ENCODE measurements at regions not wholly inside any gene's neighbourhood (a gene's known extent, or its start where the extent isn't known, plus 50 kb on each side); places are given as distances from the start of the nearest gene placed in this dataset.

DNA sequence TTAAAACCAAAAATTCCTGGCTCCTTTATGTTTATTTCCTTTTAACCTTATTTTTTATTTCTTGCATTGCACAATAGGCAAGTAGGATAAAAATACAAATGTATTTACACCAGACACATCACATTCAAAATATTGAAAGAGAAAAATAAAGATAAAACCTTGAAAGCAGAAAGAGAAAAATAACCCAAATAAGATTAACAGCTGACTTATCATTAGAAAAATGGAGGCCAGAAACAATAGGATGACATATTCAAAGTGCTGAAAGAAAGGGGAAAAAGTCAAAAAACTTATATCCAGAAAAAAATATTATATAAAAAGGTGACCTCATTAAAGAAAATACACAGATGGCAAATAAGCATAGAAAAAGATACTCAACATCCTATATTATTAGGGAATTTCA is 459.4 kb downstream of the NUF2 start:
- Histone ChIP-seq H3K4me3 (ENCODE audit: low read length in 2 of 2) (no peak overlapping the region), H3K36me3 (ENCODE audit: control insufficient read depth in 2 of 2, insufficient read depth in 2 of 2, low read length in 1 of 2) (no peaks in the 10 kb centered on the region), H3K27ac (ENCODE audit: low read depth in 1 of 2, low read length in 1 of 2) (no peak overlapping the region), H3K4me1 (ENCODE audit: control insufficient read depth in 2 of 2, insufficient read depth in 2 of 2, low read length in 2 of 2) (no peaks in the 10 kb centered on the region), H3K9me3 (ENCODE audit: control insufficient read depth in 2 of 2, insufficient read depth in 1 of 2, low read length in 1 of 2) (no peaks in the 10 kb centered on the region), H3K27me3 (ENCODE audit: control insufficient read depth in 2 of 2, insufficient read depth in 1 of 2, low read length in 1 of 2) (no peaks in the 10 kb centered on the region)
- DNase-seq (ENCODE audit: low read depth in 6 of 9, low spot score in 9 of 9) = no peak

DNA sequence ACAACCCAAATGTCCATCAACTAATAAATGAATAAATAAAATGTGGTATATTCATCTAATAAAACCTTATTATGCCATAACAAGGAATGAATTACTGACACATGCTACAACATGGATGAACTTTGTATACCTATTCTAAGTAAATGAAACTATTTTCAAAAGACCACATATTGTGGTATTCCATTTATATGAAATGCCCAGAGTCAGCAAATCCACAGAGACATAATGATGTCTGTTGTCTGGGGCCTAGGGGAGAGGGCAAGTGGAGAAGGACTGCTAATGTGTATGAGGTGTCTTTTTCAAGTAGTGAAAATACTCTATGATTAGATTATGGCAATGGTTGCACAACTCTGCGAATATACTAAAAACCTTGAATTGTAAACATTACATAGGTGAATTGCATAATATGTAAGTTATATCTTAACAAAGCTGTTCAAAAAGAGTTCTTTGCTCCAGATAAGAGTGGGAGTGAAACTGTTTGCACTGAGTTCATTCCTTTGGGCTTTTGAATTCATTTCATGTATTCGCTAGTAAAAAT is 464.2 kb downstream of the NUF2 start:
- 96% methylated on average over 2 of the region's 2 CpGs for WGBS
- Histone ChIP-seq H3K36me3 (ENCODE audit: control insufficient read depth in 2 of 2, insufficient read depth in 2 of 2, low read length in 1 of 2) (no peaks in the 10 kb centered on the region), H3K27me3 (ENCODE audit: control insufficient read depth in 2 of 2, insufficient read depth in 1 of 2, low read length in 1 of 2) (no peaks in the 10 kb centered on the region), H3K9me3 (ENCODE audit: control insufficient read depth in 2 of 2, insufficient read depth in 1 of 2, low read length in 1 of 2) (no peaks in the 10 kb centered on the region), H3K4me3 (ENCODE audit: low read length in 2 of 2) (no peak overlapping the region), H3K4me1 (ENCODE audit: control insufficient read depth in 2 of 2, insufficient read depth in 2 of 2, low read length in 2 of 2) (no peaks in the 10 kb centered on the region), H3K27ac (ENCODE audit: low read depth in 1 of 2, low read length in 1 of 2) (no peak overlapping the region)
- DNase-seq (ENCODE audit: low read depth in 6 of 9, low spot score in 9 of 9) = no peak

DNA sequence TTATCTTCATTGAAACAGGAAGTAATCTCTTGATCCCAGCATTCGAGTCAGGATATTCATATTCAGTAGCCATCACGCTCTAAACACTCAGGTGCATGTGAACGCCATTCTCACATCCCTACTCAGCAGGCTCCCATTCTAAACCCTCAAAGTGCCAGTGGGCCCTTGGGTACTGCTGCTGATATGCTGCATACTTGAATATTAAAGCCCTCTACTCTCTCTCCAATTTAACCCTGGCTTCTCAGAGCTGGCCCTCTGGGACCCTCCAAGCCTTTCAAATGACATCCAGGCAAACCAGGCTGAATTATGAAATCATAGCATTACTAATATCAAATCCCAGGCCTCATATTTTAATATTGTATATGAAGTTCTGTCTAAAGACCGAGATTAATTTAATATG is 468.2 kb downstream of the NUF2 start:
- no peak overlapping the region for H3K27ac ChIP-seq (ENCODE audit: low read depth in 1 of 2, low read length in 1 of 2)
- no peak for DNase-seq (ENCODE audit: low read depth in 6 of 9, low spot score in 9 of 9)
- H3K9me3 ChIP-seq (ENCODE audit: control insufficient read depth in 2 of 2, insufficient read depth in 1 of 2, low read length in 1 of 2) = no peaks in the 10 kb centered on the region
- no peaks in the 10 kb centered on the region for H3K4me1 ChIP-seq (ENCODE audit: control insufficient read depth in 2 of 2, insufficient read depth in 2 of 2, low read length in 2 of 2)
- 87% methylated on average over 4 of the region's 4 CpGs for whole genome bisulfite sequencing
- H3K27me3 ChIP-seq (ENCODE audit: control insufficient read depth in 2 of 2, insufficient read depth in 1 of 2, low read length in 1 of 2) = no peaks in the 10 kb centered on the region
- no peak overlapping the region for H3K4me3 ChIP-seq (ENCODE audit: low read length in 2 of 2)
- no peaks in the 10 kb centered on the region for H3K36me3 ChIP-seq (ENCODE audit: control insufficient read depth in 2 of 2, insufficient read depth in 2 of 2, low read length in 1 of 2)

DNA sequence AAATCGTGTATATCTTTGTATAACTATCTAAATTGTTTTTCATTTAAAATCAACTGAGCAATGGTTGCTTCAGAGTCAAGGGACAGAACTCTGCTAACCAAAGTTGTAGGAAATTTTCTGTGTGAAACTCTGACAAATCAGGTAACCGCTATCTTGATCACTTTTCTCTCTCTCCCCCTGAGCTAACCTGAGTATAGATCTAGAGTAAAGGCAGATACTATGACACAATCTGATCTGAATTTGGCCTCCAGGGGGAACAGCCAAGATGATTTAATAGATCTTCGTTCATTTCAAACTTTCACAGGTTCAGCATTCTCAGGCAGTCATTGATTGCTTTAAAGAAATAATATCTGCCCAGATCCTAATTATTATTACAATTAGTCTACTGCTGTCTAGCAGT is 472.8 kb downstream of the NUF2 start:
- no peak overlapping the region for H3K27ac ChIP-seq (ENCODE audit: low read depth in 1 of 2, low read length in 1 of 2)
- no peaks in the 10 kb centered on the region for H3K36me3 ChIP-seq (ENCODE audit: control insufficient read depth in 2 of 2, insufficient read depth in 2 of 2, low read length in 1 of 2)
- no peak overlapping the region for H3K4me3 ChIP-seq (ENCODE audit: low read length in 2 of 2)
- H3K27me3 ChIP-seq (ENCODE audit: control insufficient read depth in 2 of 2, insufficient read depth in 1 of 2, low read length in 1 of 2) = no peaks in the 10 kb centered on the region
- no peaks in the 10 kb centered on the region for H3K4me1 ChIP-seq (ENCODE audit: control insufficient read depth in 2 of 2, insufficient read depth in 2 of 2, low read length in 2 of 2)
- H3K9me3 ChIP-seq (ENCODE audit: control insufficient read depth in 2 of 2, insufficient read depth in 1 of 2, low read length in 1 of 2) = no peaks in the 10 kb centered on the region
- WGBS = 86% methylated on average over 3 of the region's 3 CpGs
- no peak for DNase-seq (ENCODE audit: low read depth in 6 of 9, low spot score in 9 of 9)

DNA sequence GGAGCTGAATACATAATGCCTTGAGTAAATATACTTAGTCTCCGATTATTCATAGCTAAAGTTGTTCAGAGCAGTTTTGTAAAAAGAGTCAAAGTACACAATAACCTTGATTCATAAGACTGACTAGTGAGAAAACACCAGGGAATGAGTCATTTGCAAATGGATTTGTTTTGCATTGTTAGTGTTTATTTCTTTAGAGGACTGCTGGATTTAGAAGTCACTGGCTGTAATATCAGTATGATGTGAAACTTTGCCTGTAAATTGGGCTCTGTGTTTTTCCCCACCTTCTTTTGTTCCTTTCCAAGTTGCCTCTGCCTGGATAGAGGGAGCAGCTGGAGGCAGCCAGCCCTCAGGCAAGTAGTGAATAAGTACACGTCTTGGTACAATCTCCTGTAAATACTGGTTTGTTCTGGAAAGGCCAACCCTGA is 474.7 kb downstream of the NUF2 start:
- DNase-seq (ENCODE audit: low read depth in 6 of 9, low spot score in 9 of 9) = no peak
- H3K27ac ChIP-seq (ENCODE audit: low read depth in 1 of 2, low read length in 1 of 2) = no peak overlapping the region
- 80% methylated on average over 2 of the region's 2 CpGs for WGBS

DNA sequence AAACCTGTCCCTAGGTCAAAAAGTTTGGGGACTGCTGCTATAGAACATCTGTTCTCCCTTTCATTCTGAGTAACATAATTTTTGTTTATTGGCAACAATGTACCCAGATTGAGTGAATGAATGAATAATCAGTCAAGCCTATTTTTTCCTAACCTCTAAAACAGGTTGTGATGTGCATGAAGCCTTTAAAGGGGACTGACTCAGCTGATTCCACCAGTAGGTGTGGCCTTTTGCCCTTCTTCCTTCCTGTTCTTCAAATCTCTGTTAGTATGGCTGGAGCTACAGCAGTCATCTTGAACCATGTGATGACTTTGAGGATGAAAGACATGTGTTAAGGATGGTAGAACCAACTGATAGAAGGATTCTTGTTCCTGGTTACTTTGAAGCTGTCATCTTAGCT is 476.1 kb downstream of the NUF2 start:
- H3K9me3 ChIP-seq (ENCODE audit: control insufficient read depth in 2 of 2, insufficient read depth in 1 of 2, low read length in 1 of 2) = no peaks in the 10 kb centered on the region
- H3K27me3 ChIP-seq (ENCODE audit: control insufficient read depth in 2 of 2, insufficient read depth in 1 of 2, low read length in 1 of 2) = no peaks in the 10 kb centered on the region
- DNase-seq (ENCODE audit: low read depth in 6 of 9, low spot score in 9 of 9) = no peak
- H3K27ac ChIP-seq (ENCODE audit: low read depth in 1 of 2, low read length in 1 of 2) = no peak overlapping the region
- H3K4me1 ChIP-seq (ENCODE audit: control insufficient read depth in 2 of 2, insufficient read depth in 2 of 2, low read length in 2 of 2) = no peaks in the 10 kb centered on the region
- H3K4me3 ChIP-seq (ENCODE audit: low read length in 2 of 2) = no peak overlapping the region
- H3K36me3 ChIP-seq (ENCODE audit: control insufficient read depth in 2 of 2, insufficient read depth in 2 of 2, low read length in 1 of 2) = no peaks in the 10 kb centered on the region

More for the DNA sequence above, 474.7 kb downstream of the NUF2 start:
- Histone ChIP-seq H3K27me3 (ENCODE audit: control insufficient read depth in 2 of 2, insufficient read depth in 1 of 2, low read length in 1 of 2) (no peaks in the 10 kb centered on the region), H3K4me3 (ENCODE audit: low read length in 2 of 2) (no peak overlapping the region), H3K9me3 (ENCODE audit: control insufficient read depth in 2 of 2, insufficient read depth in 1 of 2, low read length in 1 of 2) (no peaks in the 10 kb centered on the region), H3K4me1 (ENCODE audit: control insufficient read depth in 2 of 2, insufficient read depth in 2 of 2, low read length in 2 of 2) (no peaks in the 10 kb centered on the region), H3K36me3 (ENCODE audit: control insufficient read depth in 2 of 2, insufficient read depth in 2 of 2, low read length in 1 of 2) (no peaks in the 10 kb centered on the region)

DNA sequence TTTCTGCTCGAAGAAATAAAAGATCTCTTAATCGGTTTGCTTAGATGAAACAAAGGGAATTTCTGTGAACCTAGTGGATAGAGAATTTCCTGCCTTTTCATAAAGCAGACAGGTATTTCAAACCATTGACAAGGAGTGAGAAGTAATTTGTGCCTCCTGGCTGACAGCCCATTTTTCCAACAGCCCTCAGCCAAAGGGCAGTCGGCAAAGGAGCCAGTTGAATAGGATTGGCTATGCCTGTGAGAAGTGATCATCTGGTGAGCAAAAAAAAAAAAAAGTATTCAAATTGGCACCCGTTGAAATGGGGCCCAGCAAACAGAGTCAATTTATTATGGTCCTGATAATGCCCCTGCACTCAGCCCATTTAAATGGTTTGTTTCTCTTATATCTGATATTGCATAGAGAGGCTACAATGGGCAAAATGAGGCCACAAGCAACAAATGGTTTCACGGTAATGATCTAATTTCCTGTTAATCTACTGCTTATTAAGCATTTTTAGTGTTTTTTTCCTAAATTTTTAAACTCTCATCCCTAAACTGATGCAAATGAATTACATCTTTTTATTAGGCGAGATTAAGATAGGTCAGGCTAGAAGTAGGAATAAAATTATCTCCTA is 477.5 kb downstream of the NUF2 start:
- H3K4me1 ChIP-seq (ENCODE audit: control insufficient read depth in 2 of 2, insufficient read depth in 2 of 2, low read length in 2 of 2) = no peaks in the 10 kb centered on the region
- no peaks in the 10 kb centered on the region for H3K36me3 ChIP-seq (ENCODE audit: control insufficient read depth in 2 of 2, insufficient read depth in 2 of 2, low read length in 1 of 2)
- no peaks in the 10 kb centered on the region for H3K9me3 ChIP-seq (ENCODE audit: control insufficient read depth in 2 of 2, insufficient read depth in 1 of 2, low read length in 1 of 2)
- DNase-seq (ENCODE audit: low read depth in 6 of 9, low spot score in 9 of 9) = no peak
- H3K4me3 ChIP-seq (ENCODE audit: low read length in 2 of 2) = no peak overlapping the region
- no peak overlapping the region for H3K27ac ChIP-seq (ENCODE audit: low read depth in 1 of 2, low read length in 1 of 2)
- 94% methylated on average over 6 of the region's 6 CpGs for WGBS
- no peaks in the 10 kb centered on the region for H3K27me3 ChIP-seq (ENCODE audit: control insufficient read depth in 2 of 2, insufficient read depth in 1 of 2, low read length in 1 of 2)

DNA sequence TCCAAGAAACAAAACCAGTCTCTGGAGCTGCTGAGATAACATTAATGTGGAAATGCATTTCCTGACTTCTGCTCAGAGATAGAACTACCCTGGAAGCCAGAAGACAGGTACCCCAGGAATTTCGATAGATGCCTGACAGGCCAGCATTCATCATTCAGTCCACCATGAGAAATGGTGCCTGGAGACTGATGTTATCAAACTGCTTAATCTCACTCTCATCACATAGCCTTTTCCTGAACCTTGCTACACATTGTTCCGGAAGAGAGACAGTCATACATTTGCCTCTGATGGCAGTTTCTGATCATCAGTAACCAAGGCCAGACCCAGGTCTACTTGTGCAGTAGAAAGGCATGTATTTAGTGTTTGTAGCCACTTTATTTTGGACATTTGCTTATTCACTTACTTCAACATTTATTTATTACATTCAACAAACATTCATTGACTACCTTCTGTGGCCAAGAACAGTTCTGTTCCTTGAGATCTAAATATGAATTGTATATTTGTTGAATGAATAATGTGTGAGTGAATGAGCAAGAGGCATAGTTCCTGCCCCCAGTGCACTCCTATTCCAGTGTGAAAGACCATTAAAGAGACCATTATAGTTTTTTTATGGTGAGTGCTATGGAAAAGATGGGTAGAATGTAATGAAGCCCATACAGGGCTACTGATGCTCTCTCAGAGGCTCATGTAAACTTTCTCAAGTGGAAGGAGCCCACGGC is 485.7 kb downstream of the NUF2 start:
- Histone ChIP-seq H3K36me3 (ENCODE audit: control insufficient read depth in 2 of 2, insufficient read depth in 2 of 2, low read length in 1 of 2) (no peaks in the 10 kb centered on the region), H3K9me3 (ENCODE audit: control insufficient read depth in 2 of 2, insufficient read depth in 1 of 2, low read length in 1 of 2) (no peaks in the 10 kb centered on the region), H3K4me1 (ENCODE audit: control insufficient read depth in 2 of 2, insufficient read depth in 2 of 2, low read length in 2 of 2) (no peaks in the 10 kb centered on the region), H3K27me3 (ENCODE audit: control insufficient read depth in 2 of 2, insufficient read depth in 1 of 2, low read length in 1 of 2) (no peaks in the 10 kb centered on the region), H3K27ac (ENCODE audit: low read depth in 1 of 2, low read length in 1 of 2) (no peak overlapping the region), H3K4me3 (ENCODE audit: low read length in 2 of 2) (no peak overlapping the region)
- WGBS = 75% methylated on average over 3 of the region's 3 CpGs
- DNase-seq (ENCODE audit: low read depth in 6 of 9, low spot score in 9 of 9) = no peak

DNA sequence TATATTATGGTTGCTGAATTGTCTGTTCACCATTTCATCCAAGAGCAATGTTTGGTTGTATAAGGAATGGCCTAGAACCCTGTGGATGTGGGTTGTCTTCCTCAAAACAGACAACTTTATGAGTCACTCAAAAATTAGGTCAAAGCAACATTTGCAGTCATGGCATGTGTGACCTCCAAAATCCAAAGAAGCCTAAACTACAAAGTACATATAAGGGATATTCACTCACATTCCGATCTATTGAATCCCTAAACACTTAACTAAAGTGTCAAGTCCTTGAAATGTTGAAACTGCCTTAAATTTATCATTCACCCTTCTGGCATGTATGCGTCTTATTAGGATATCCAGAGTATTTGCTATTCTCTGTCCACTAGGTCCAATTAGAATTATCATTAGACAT is 491.5 kb downstream of the NUF2 start:
- no peaks in the 10 kb centered on the region for H3K27me3 ChIP-seq (ENCODE audit: control insufficient read depth in 2 of 2, insufficient read depth in 1 of 2, low read length in 1 of 2)
- H3K36me3 ChIP-seq (ENCODE audit: control insufficient read depth in 2 of 2, insufficient read depth in 2 of 2, low read length in 1 of 2) = no peaks in the 10 kb centered on the region
- H3K27ac ChIP-seq (ENCODE audit: low read depth in 1 of 2, low read length in 1 of 2) = no peak overlapping the region
- no peaks in the 10 kb centered on the region for H3K4me1 ChIP-seq (ENCODE audit: control insufficient read depth in 2 of 2, insufficient read depth in 2 of 2, low read length in 2 of 2)
- no peak overlapping the region for H3K4me3 ChIP-seq (ENCODE audit: low read length in 2 of 2)
- no peaks in the 10 kb centered on the region for H3K9me3 ChIP-seq (ENCODE audit: control insufficient read depth in 2 of 2, insufficient read depth in 1 of 2, low read length in 1 of 2)
- WGBS = 95% methylated on average over 2 of the region's 2 CpGs
- DNase-seq (ENCODE audit: low read depth in 6 of 9, low spot score in 9 of 9) = no peak

Data from thymus (tissue), 11 donors.